ENCODE measurements at regions not wholly inside any gene's neighbourhood (a gene's known extent, or its start where the extent isn't known, plus 50 kb on each side); places are given as distances from the start of the nearest gene placed in this dataset.

DNA sequence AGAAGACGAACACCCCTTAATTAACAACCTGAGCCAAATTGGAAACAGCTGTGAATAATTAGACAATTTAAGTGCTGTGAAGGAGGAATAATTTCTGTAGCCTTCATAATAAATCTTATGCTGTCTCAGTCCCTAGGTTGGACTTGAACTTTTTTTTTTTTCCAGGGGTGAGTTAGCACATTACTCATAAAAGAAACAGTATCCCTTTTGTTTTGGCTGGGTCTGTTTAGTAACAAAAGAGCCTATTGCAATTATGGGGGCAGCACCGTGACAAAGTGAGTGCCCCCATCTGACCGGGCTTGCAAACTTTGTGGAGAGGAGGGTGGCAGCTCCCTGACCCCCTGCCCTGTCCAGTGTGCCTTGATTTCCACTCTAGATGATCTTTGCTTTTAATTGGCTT is 167.4 kb downstream of the DICER1 start:
- TF ChIP-seq, protein P1, sequence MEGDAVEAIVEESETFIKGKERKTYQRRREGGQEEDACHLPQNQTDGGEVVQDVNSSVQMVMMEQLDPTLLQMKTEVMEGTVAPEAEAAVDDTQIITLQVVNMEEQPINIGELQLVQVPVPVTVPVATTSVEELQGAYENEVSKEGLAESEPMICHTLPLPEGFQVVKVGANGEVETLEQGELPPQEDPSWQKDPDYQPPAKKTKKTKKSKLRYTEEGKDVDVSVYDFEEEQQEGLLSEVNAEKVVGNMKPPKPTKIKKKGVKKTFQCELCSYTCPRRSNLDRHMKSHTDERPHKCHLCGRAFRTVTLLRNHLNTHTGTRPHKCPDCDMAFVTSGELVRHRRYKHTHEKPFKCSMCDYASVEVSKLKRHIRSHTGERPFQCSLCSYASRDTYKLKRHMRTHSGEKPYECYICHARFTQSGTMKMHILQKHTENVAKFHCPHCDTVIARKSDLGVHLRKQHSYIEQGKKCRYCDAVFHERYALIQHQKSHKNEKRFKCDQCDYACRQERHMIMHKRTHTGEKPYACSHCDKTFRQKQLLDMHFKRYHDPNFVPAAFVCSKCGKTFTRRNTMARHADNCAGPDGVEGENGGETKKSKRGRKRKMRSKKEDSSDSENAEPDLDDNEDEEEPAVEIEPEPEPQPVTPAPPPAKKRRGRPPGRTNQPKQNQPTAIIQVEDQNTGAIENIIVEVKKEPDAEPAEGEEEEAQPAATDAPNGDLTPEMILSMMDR (IDR thresholded peaks at IDR 0.05), result no peak
- TF ChIP-seq EZH2phosphoT487 (IDR thresholded peaks at IDR 0.05) (no peak), EZH2 (IDR thresholded peaks at IDR 0.05) (no peak)

All from neural progenitor cell (in vitro differentiated cells).